DND-41 (cell line): ENCODE measurements at regions not wholly inside any gene's neighbourhood (a gene's known extent, or its start where the extent isn't known, plus 50 kb on each side); places are given as distances from the start of the nearest gene placed in this dataset.

Source experiments
- ATAC-seq: fragments of 200-7000 bp; cut with Tn5 transposase; 3 replicates; pipeline ENCODE4 v1.9.1; 2021; ENCODE audit warnings: low read depth; ENCODE audit not compliant: insufficient read depth
- DNase-seq: peaks from one replicate; pipeline ENCODE4 v3.0.0-alpha.2; 2020
- H2AFZ ChIP-seq: 2 replicates; pipeline ENCODE4 v1.6.0; 2012; ENCODE audit warnings: low read depth, low read length
- H3K27ac ChIP-seq: 2 replicates; pipeline ENCODE4 v1.5.1; 2012; ENCODE audit warnings: low read length, inconsistent platforms
- H3K27me3 ChIP-seq: fragments of 200-600 bp; sonication (generic); 2 replicates; pipeline ENCODE4 v1.6.0; 2012; ENCODE audit warnings: low read length, mild to moderate bottlenecking, inconsistent platforms; ENCODE audit not compliant: insufficient read depth, poor library complexity
- H3K36me3 ChIP-seq: 2 replicates; pipeline ENCODE4 v1.5.1; 2012; ENCODE audit warnings: low read length, inconsistent platforms; ENCODE audit not compliant: insufficient read depth
- H3K4me1 ChIP-seq: 2 replicates; pipeline ENCODE4 v1.5.1; 2012; ENCODE audit warnings: mild to moderate bottlenecking, low read length; ENCODE audit not compliant: insufficient read depth
- H3K4me2 ChIP-seq: 2 replicates; pipeline ENCODE4 v1.6.0; 2012; ENCODE audit warnings: mild to moderate bottlenecking, moderate library complexity, low read length, inconsistent platforms; ENCODE audit not compliant: insufficient read depth
- H3K4me3 ChIP-seq, 2 experiments: fragments of 200-600 bp in 1 of 2; shearing (Covaris generic) in 1 of 2; 2 replicates each; pipeline ENCODE4 v1.5.1; 2012 to 2016; ENCODE audit warnings: inconsistent platforms in 2 of 2, low read length in 2 of 2, mild to moderate bottlenecking in 2 of 2, low read depth in 1 of 2, moderate library complexity in 1 of 2
- H3K79me2 ChIP-seq: 2 replicates; pipeline ENCODE4 v1.6.0; 2012; ENCODE audit warnings: low read length, inconsistent platforms; ENCODE audit not compliant: insufficient read depth
- H3K9ac ChIP-seq: 2 replicates; pipeline ENCODE4 v1.6.0; 2012; ENCODE audit warnings: low read depth, mild to moderate bottlenecking, inconsistent platforms, low read length, moderate library complexity
- H3K9me3 ChIP-seq: 2 replicates; pipeline ENCODE4 v1.5.1; 2012; ENCODE audit warnings: low read length, moderate library complexity, mild to moderate bottlenecking, inconsistent platforms; ENCODE audit not compliant: insufficient read depth, severe bottlenecking
- H4K20me1 ChIP-seq: 2 replicates; pipeline ENCODE4 v1.6.0; 2012; ENCODE audit warnings: low read length; ENCODE audit not compliant: insufficient read depth
- CTCF ChIP-seq: IDR thresholded peaks from 2 replicates; pipeline ENCODE4 v1.5.1; 2012; ENCODE audit warnings: borderline replicate concordance, low read length, moderate library complexity, mild to moderate bottlenecking; ENCODE audit not compliant: poor library complexity, severe bottlenecking; ENCODE audit errors: extremely low read depth
- EZH2 ChIP-seq: IDR thresholded peaks from 3 replicates; pipeline ENCODE4 v1.6.1; 2012; ENCODE audit warnings: borderline replicate concordance, low read depth, mild to moderate bottlenecking, moderate library complexity, low read length, inconsistent platforms; ENCODE audit not compliant: severe bottlenecking

DNA sequence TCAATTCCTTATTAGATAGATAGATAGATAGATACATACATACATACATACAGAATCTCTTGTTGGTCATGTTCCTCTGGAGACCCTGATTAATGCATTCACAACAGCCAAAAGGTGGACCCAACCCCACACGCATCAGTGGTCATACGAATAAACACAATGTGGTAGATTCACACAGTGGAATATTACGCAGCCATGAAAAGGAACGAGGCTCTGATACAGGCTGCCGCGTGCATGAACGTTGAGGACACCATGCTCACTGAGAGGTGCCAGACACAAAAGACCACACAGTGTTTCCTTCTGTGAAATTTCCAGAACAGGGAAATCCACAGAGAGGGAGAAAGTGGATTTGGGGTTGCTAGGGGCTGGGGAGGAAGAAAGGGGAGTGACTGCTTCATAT, 136.7 kb downstream of the CRLF2 start:
- no peak for ATAC-seq
- no peak overlapping the region for H3K27ac ChIP-seq
- H3K79me2 ChIP-seq, result no peaks in the 10 kb centered on the region
- H3K27me3 ChIP-seq, result no peaks in the 10 kb centered on the region
- H3K9me3 ChIP-seq, result no peaks in the 10 kb centered on the region
- no peak for TF ChIP-seq CTCF
- TF ChIP-seq EZH2, result no peak
- H2AFZ ChIP-seq, result no peak overlapping the region
- no peaks in the 10 kb centered on the region for H3K36me3 ChIP-seq
- H3K9ac ChIP-seq, result no peak overlapping the region
- DNase-seq, result no peak
- H4K20me1 ChIP-seq, result no peaks in the 10 kb centered on the region
- H3K4me3 ChIP-seq, result no peak overlapping the region
- H3K4me1 ChIP-seq, result no peaks in the 10 kb centered on the region
- H3K4me2 ChIP-seq, result no peak overlapping the region

DNA sequence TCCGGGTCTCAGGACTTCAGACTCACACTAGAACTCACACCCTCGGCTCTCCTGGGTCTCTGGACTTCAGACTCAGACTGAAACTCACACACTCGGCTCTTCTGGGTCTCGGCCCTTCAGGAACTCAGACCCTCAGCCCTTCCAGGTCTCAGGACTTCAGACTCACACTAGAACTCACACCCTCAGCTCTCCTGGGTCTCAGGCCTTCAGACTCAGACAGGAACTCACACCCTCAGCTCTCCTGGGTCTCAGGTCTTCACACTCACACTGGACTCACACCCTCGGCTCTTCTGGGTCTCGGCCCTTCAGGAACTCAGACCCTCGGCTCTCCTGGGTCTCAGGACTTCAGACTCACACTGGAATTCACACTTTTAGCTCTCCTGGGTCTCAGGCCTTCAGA, 137.3 kb downstream of the CRLF2 start:
- Histone ChIP-seq H3K4me2 (no peak overlapping the region), H4K20me1 (no peaks in the 10 kb centered on the region), H3K4me1 (no peaks in the 10 kb centered on the region), H3K9me3 (no peaks in the 10 kb centered on the region), H3K27ac (no peak overlapping the region), H3K9ac (no peak overlapping the region), H3K4me3 (no peak overlapping the region), H3K79me2 (no peaks in the 10 kb centered on the region), H3K36me3 (no peaks in the 10 kb centered on the region), H3K27me3 (no peaks in the 10 kb centered on the region), H2AFZ (no peak overlapping the region)
- DNase-seq (no peak), ATAC-seq (no peak)
- TF ChIP-seq EZH2 (no peak), CTCF (no peak)

DNA sequence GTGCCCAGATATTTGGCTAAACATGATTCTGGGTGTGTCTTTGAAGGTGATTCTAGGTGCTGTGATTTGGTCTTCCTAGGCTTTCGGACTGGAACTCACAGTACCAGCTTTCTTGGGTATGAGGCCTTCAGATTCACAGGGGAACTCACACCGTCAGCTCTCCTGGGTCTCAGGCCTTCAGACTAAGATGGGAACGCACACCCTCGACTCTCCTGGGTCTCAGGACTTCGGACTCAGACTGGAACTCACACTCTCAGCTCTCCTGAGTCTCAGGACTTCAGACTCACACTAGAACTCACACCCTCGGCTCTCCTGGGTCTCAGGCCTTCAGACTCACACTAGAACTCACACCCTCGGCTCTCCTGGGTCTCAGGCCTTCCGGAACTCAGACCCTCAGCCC, 137.7 kb downstream of the CRLF2 start:
- no peak overlapping the region for H3K27ac ChIP-seq
- no peaks in the 10 kb centered on the region for H3K4me1 ChIP-seq
- no peaks in the 10 kb centered on the region for H3K9me3 ChIP-seq
- no peak overlapping the region for H2AFZ ChIP-seq
- no peaks in the 10 kb centered on the region for H4K20me1 ChIP-seq
- ATAC-seq (no peak), DNase-seq (no peak)
- no peak overlapping the region for H3K4me3 ChIP-seq
- H3K36me3 ChIP-seq, result no peaks in the 10 kb centered on the region
- H3K27me3 ChIP-seq, result no peaks in the 10 kb centered on the region
- H3K79me2 ChIP-seq, result no peaks in the 10 kb centered on the region
- TF ChIP-seq CTCF, result no peak
- TF ChIP-seq EZH2, result no peak
- H3K4me2 ChIP-seq, result no peak overlapping the region
- H3K9ac ChIP-seq, result no peak overlapping the region

GRCh38 chrX:1074172-1074571, 138.3 kb downstream of the CRLF2 start:
- Histone ChIP-seq H3K9ac (no peak overlapping the region), H2AFZ (no peak overlapping the region), H3K4me1 (no peaks in the 10 kb centered on the region), H3K27ac (no peak overlapping the region), H4K20me1 (no peaks in the 10 kb centered on the region), H3K36me3 (no peaks in the 10 kb centered on the region), H3K4me3 (no peak overlapping the region), H3K9me3 (no peaks in the 10 kb centered on the region), H3K4me2 (no peak overlapping the region), H3K27me3 (no peaks in the 10 kb centered on the region), H3K79me2 (no peaks in the 10 kb centered on the region)
- TF ChIP-seq CTCF (no peak), EZH2 (no peak)
- ATAC-seq (no peak), DNase-seq (no peak)
